Calu3 (cell line): ENCODE measurements at regions not wholly inside any gene's neighbourhood (a gene's known extent, or its start where the extent isn't known, plus 50 kb on each side); places are given as distances from the start of the nearest gene placed in this dataset.

Source experiments
- BruUV-seq: library from RNA; stranded (reverse); fragments of 400-500 nt; replicated peaks from 2 replicates; lab custom pipeline; 2021; lab: Mats Ljungman, UMichigan
- CTCF ChIA-PET: fragments of 300-600 bp; sonication (Branson Sonifier 250); formaldehyde crosslinking; loops from one replicate; lab custom pipeline; 2022; ENCODE audit warnings: antibody characterized with exemption; lab: Charles Lee
- DNase-seq: peaks from one replicate; pipeline ENCODE4 v3.0.0; 2022
- H3K27ac Mint-ChIP-seq: one replicate; pipeline ENCODE4 v1.8.0; 2022; ENCODE audit warnings: mixed read lengths; ENCODE audit not compliant: unreplicated experiment
- H3K27me3 Mint-ChIP-seq: one replicate; pipeline ENCODE4 v1.8.0; 2022; ENCODE audit warnings: mixed read lengths; ENCODE audit not compliant: unreplicated experiment
- H3K36me3 Mint-ChIP-seq: one replicate; pipeline ENCODE4 v1.8.0; 2022; ENCODE audit warnings: mild to moderate bottlenecking, moderate library complexity, mixed read lengths; ENCODE audit not compliant: insufficient read depth, unreplicated experiment
- H3K4me1 Mint-ChIP-seq: one replicate; pipeline ENCODE4 v1.8.0; 2022; ENCODE audit warnings: mild to moderate bottlenecking, low read depth, mixed read lengths; ENCODE audit not compliant: unreplicated experiment
- H3K4me3 Mint-ChIP-seq: one replicate; pipeline ENCODE4 v1.8.0; 2022; ENCODE audit warnings: mild to moderate bottlenecking, low read depth, moderate library complexity, mixed read lengths; ENCODE audit not compliant: unreplicated experiment
- H3K9me3 Mint-ChIP-seq: one replicate; pipeline ENCODE4 v1.8.0; 2022; ENCODE audit warnings: low read depth, mixed read lengths; ENCODE audit not compliant: unreplicated experiment
- intact Hi-C: fragments of 100-400 bp; cut with micrococcal nuclease; formaldehyde crosslinking; loops from one replicate; pipeline ENCODE4 v1.10.0; 2022; ENCODE audit not compliant: unreplicated experiment
- TF ChIP-seq, protein P1 (sequence below): fragments of 200-600 bp; IDR thresholded peaks from one replicate; pipeline ENCODE4 v1.8.0; 2022; ENCODE audit warnings: antibody characterized with exemption; ENCODE audit not compliant: unreplicated experiment

DNA sequence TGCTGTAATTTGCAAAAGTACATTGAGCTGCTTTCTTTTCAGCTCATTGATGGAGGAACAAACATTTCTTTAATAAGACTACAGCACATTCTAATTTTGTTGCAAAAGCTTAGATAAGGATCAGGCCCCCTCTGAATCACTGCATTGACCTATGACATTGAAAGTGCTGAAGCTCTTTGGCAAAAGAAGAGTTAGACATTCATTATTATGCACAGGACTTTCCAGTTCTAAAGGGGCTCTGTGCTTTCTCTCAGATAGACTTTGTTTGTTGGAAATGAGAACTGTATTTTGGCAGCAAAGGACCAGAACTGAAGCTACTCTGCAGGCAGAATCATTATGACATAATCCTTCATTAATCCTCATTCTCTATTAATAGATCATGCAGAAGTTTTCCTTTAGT is 252.9 kb upstream of the SOX2 start:
- H3K36me3 Mint-ChIP-seq = no peaks in the 10 kb centered on the region
- no peaks in the 10 kb centered on the region for H3K27me3 Mint-ChIP-seq
- no peaks in the 10 kb centered on the region for H3K9me3 Mint-ChIP-seq
- no peak overlapping the region for H3K4me3 Mint-ChIP-seq
- TF ChIP-seq, protein P1, sequence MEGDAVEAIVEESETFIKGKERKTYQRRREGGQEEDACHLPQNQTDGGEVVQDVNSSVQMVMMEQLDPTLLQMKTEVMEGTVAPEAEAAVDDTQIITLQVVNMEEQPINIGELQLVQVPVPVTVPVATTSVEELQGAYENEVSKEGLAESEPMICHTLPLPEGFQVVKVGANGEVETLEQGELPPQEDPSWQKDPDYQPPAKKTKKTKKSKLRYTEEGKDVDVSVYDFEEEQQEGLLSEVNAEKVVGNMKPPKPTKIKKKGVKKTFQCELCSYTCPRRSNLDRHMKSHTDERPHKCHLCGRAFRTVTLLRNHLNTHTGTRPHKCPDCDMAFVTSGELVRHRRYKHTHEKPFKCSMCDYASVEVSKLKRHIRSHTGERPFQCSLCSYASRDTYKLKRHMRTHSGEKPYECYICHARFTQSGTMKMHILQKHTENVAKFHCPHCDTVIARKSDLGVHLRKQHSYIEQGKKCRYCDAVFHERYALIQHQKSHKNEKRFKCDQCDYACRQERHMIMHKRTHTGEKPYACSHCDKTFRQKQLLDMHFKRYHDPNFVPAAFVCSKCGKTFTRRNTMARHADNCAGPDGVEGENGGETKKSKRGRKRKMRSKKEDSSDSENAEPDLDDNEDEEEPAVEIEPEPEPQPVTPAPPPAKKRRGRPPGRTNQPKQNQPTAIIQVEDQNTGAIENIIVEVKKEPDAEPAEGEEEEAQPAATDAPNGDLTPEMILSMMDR = no peak
- no peak for DNase-seq
- H3K4me1 Mint-ChIP-seq = no peaks in the 10 kb centered on the region
- CTCF ChIA-PET = interaction anchor here (0.6 to 1.0 kb wide), 2 partner anchors 9 to 1191 kb away, joined by 4 to 5 read pairs; no protein-coding TSS in a partner anchor
- H3K27ac Mint-ChIP-seq = no peak overlapping the region
- intact Hi-C loops = no loop called here
- BruUV-seq = no TSS peak

GRCh38 chr3:181457756-181458155 is 254.0 kb upstream of the SOX2 start:
- H3K4me3 Mint-ChIP-seq = no peak overlapping the region

DNA sequence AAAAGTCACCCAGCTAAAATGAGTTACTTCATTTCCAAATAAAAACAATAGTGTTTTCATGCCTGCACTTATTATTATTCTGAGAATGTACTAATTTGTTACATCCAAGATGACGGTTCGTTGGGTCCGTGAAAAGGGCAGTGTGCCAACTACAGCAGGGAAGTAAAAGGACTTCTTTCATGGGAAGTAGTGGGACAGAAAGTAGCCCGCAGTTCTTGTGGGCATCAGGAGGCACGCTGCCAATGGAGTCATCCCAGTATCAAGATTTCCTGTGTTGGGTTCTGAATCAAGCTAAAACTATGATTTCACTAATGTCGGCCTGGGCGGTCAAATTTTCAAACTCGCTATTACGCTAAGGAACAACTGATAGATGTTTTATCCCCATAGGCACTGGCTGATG is 254.5 kb upstream of the SOX2 start:
- TF ChIP-seq, protein P1 = no peak
- Mint-ChIP-seq H3K4me1 (no peaks in the 10 kb centered on the region), H3K27ac (no peak overlapping the region), H3K4me3 (no peak overlapping the region), H3K27me3 (no peaks in the 10 kb centered on the region), H3K36me3 (no peaks in the 10 kb centered on the region), H3K9me3 (no peaks in the 10 kb centered on the region)
- CTCF ChIA-PET = no interaction called here
- intact Hi-C loops = no loop called here
- no peak for DNase-seq
- BruUV-seq = no TSS peak

More at GRCh38 chr3:181457756-181458155, 254.0 kb upstream of the SOX2 start:
- intact Hi-C loops = no loop called here
- CTCF ChIA-PET = no interaction called here
- no TSS peak for BruUV-seq
- Mint-ChIP-seq H3K9me3 (no peaks in the 10 kb centered on the region), H3K27me3 (no peaks in the 10 kb centered on the region), H3K36me3 (no peaks in the 10 kb centered on the region), H3K27ac (no peak overlapping the region), H3K4me1 (no peaks in the 10 kb centered on the region)
- TF ChIP-seq, protein P1 = no peak
- DNase-seq = no peak

GRCh38 chr3:181455276-181455675 is 256.4 kb upstream of the SOX2 start:
- no peak overlapping the region for H3K4me3 Mint-ChIP-seq
- CTCF ChIA-PET = no interaction called here
- H3K9me3 Mint-ChIP-seq = no peaks in the 10 kb centered on the region
- DNase-seq = no peak
- TF ChIP-seq, protein P1 = no peak
- no peaks in the 10 kb centered on the region for H3K4me1 Mint-ChIP-seq
- H3K36me3 Mint-ChIP-seq = no peaks in the 10 kb centered on the region
- intact Hi-C loops = no loop called here
- no TSS peak for BruUV-seq
- H3K27ac Mint-ChIP-seq = no peak overlapping the region
- H3K27me3 Mint-ChIP-seq = no peaks in the 10 kb centered on the region
